Adipose tissue (tissue), 3 donors: ENCODE measurements at regions not wholly inside any gene's neighbourhood (a gene's known extent, or its start where the extent isn't known, plus 50 kb on each side); places are given as distances from the start of the nearest gene placed in this dataset.
"Not testable (repeated sequence)": the region's sequence is repeated elsewhere in the genome, so short reads cannot be mapped to it uniquely, and the experiment has no call there.

Experiments used
- H3K27ac ChIP-seq: one replicate; pipeline ENCODE4 v1.5.1; 2013; ENCODE audit warnings: low read depth, low read length
- WGBS, 3 donors: extraction: QIAGEN DNeasy Blood & Tissue Kit; methylation state at CpG; one replicate each; pipeline ENCODE4 v1.1.7; 2013; 5-methylcytosine and 5-hydroxymethylcytosine counted together
- donor health status: healthy with polysubstance abuse.
- donor health status: Bipolar disorder and iron deficiency.
- donor health status: healthy.

- no peak overlapping the region for H3K27ac ChIP-seq
- WGBS, 3 donors, result 88 to 96% (median 92%) methylated on average over 2 of the region's 2 CpGs
Observed at GRCh38 chr9:106065579-106066214, 371.4 kb downstream of the TMEM38B start.

GRCh38 chr9:106066940-106067524, 372.7 kb downstream of the TMEM38B start:
- no peak overlapping the region for H3K27ac ChIP-seq
- WGBS, 3 donors, result 63 to 69% (median 64%) methylated on average over 8 of the region's 8 CpGs

- no peak overlapping the region for H3K27ac ChIP-seq
- 51 to 90% (median 89%) methylated on average over 2 of the region's 2 CpGs for WGBS, 3 donors
Observed at GRCh38 chr9:106069241-106069640, 374.9 kb downstream of the TMEM38B start.

- H3K27ac ChIP-seq, result no peak overlapping the region
- WGBS, 3 donors, result 20 to 83% (median 64%) methylated on average over 1 of the region's 1 CpG
Observed at GRCh38 chr9:106072421-106072820, 378.1 kb downstream of the TMEM38B start.

GRCh38 chr9:106074006-106074405, 379.7 kb downstream of the TMEM38B start:
- 52 to 74% (median 59%) methylated on average over 1 of the region's 1 CpG for WGBS, 3 donors

GRCh38 chr9:106075236-106075959, 381.1 kb downstream of the TMEM38B start:
- 69 to 81% (median 75%) methylated on average over 3 of the region's 3 CpGs for WGBS, 3 donors
- no peak overlapping the region for H3K27ac ChIP-seq

More at GRCh38 chr9:106074006-106074405, 379.7 kb downstream of the TMEM38B start:
- H3K27ac ChIP-seq, result no peak overlapping the region

- WGBS, 3 donors, result 47 to 65% (median 63%) methylated on average over 1 of the region's 1 CpG
- no peak overlapping the region for H3K27ac ChIP-seq
Observed at GRCh38 chr9:106075960-106076327, 381.6 kb downstream of the TMEM38B start.

GRCh38 chr9:106076711-106077110, 382.4 kb downstream of the TMEM38B start:
- no peak overlapping the region for H3K27ac ChIP-seq
- 0 to 58% (median 26%) methylated on average over 1 of the region's 1 CpG for WGBS, 3 donors

- 80 to 92% (median 88%) methylated on average over 2 of the region's 2 CpGs for WGBS, 3 donors
- H3K27ac ChIP-seq, result no peak overlapping the region
Observed at GRCh38 chr9:106077731-106078130, 383.4 kb downstream of the TMEM38B start.

GRCh38 chr9:106082621-106083020, 388.3 kb downstream of the TMEM38B start:
- WGBS, 3 donors, result 59 to 68% (median 64%) methylated on average over 3 of the region's 3 CpGs
- H3K27ac ChIP-seq, result no peak overlapping the region

- 8 to 54% (median 48%) methylated on average over 1 of the region's 1 CpG for WGBS, 3 donors
Observed at GRCh38 chr9:106084702-106085101, 390.4 kb downstream of the TMEM38B start.

GRCh38 chr9:106085479-106085878, 391.1 kb downstream of the TMEM38B start:
- no peak overlapping the region for H3K27ac ChIP-seq

More at GRCh38 chr9:106084702-106085101, 390.4 kb downstream of the TMEM38B start:
- H3K27ac ChIP-seq, result no peak overlapping the region

- WGBS, 3 donors, result 79 to 96% (median 93%) methylated on average over 4 of the region's 4 CpGs
- H3K27ac ChIP-seq, result no peak overlapping the region
Observed at GRCh38 chr9:106092083-106092482, 397.7 kb downstream of the TMEM38B start.

- WGBS, 3 donors, result 81 to 83% (median 82%) methylated on average over 2 of the region's 2 CpGs
- no peak overlapping the region for H3K27ac ChIP-seq
Observed at GRCh38 chr9:106102821-106103220, 408.5 kb downstream of the TMEM38B start.

GRCh38 chr9:106104887-106105286, 410.5 kb downstream of the TMEM38B start:
- H3K27ac ChIP-seq, result no peak overlapping the region

GRCh38 chr9:106106396-106106795, 412.1 kb downstream of the TMEM38B start:
- 86 to 96% (median 95%) methylated on average over 3 of the region's 3 CpGs for WGBS, 3 donors
- no peak overlapping the region for H3K27ac ChIP-seq

- WGBS, 3 donors, result 46 to 67% (median 56%) methylated on average over 2 of the region's 2 CpGs
- no peak overlapping the region for H3K27ac ChIP-seq
Observed at GRCh38 chr9:106107716-106108115, 413.4 kb downstream of the TMEM38B start.

- 59 to 90% (median 88%) methylated on average over 3 of the region's 3 CpGs for WGBS, 3 donors
- not testable (repeated sequence) for H3K27ac ChIP-seq
Observed at GRCh38 chr9:106109706-106110105, 415.4 kb downstream of the TMEM38B start.

GRCh38 chr9:106110483-106110882, 416.1 kb downstream of the TMEM38B start:
- 88 to 97% (median 96%) methylated on average over 2 of the region's 2 CpGs for WGBS, 3 donors

More at GRCh38 chr9:106110483-106110882, 416.1 kb downstream of the TMEM38B start:
- no peak overlapping the region for H3K27ac ChIP-seq
